HCT116 (cell line): ENCODE measurements at regions not wholly inside any gene's neighbourhood (a gene's known extent, or its start where the extent isn't known, plus 50 kb on each side); places are given as distances from the start of the nearest gene placed in this dataset.

Source experiments
- ELF1 ChIP-seq: IDR thresholded peaks from 2 replicates; pipeline ENCODE4 v1.6.1; 2012; ENCODE audit warnings: low read depth, borderline replicate concordance
- EZH2phosphoT487 ChIP-seq: fragments of 200-600 bp; IDR thresholded peaks from 2 replicates; pipeline ENCODE4 v1.6.1; 2018; ENCODE audit warnings: antibody characterized with exemption, borderline replicate concordance
- JUND ChIP-seq: IDR thresholded peaks from 2 replicates; pipeline ENCODE4 v1.6.1; 2012
- POLR2A ChIP-seq: IDR thresholded peaks from 2 replicates; pipeline ENCODE4 v1.7.0; 2011; ENCODE audit warnings: borderline replicate concordance; ENCODE audit not compliant: insufficient read depth, insufficient read length; ENCODE audit errors: extremely low read depth
- POLR2AphosphoS5 ChIP-seq: IDR thresholded peaks from 2 replicates; pipeline ENCODE4 v1.6.1; 2011; ENCODE audit warnings: mild to moderate bottlenecking, low read depth, low read length, moderate library complexity
- RAD21 ChIP-seq: IDR thresholded peaks from 2 replicates; pipeline ENCODE4 v1.6.1; 2012; ENCODE audit warnings: low read depth, mild to moderate bottlenecking
- SIN3A ChIP-seq: IDR thresholded peaks from 2 replicates; pipeline ENCODE4 v1.6.1; 2012; ENCODE audit warnings: low read depth
- SP1 ChIP-seq: IDR thresholded peaks from 2 replicates; pipeline ENCODE4 v1.6.1; 2012; ENCODE audit warnings: low read depth
- YY1 ChIP-seq: IDR thresholded peaks from 2 replicates; pipeline ENCODE4 v1.6.1; 2011; ENCODE audit warnings: low read length, low read depth, moderate library complexity, mild to moderate bottlenecking; ENCODE audit not compliant: insufficient replicate concordance; ENCODE audit errors: extremely low read depth
- ZFX ChIP-seq: fragments of 450-650 bp; IDR thresholded peaks from 2 replicates; pipeline ENCODE4 v1.6.1; 2017
- ZNF274 ChIP-seq: fragments of 200-500 bp; sonication (Bioruptor generic); IDR thresholded peaks from 2 replicates; pipeline ENCODE4 v1.6.1; 2014; ENCODE audit warnings: mild to moderate bottlenecking, low read depth, low read length, inconsistent platforms
- TF ChIP-seq, protein P1 (sequence below), 3 experiments: fragments of 200-600 bp in 1 of 3; sonication (generic) in 1 of 3; IDR thresholded peaks in 2 of 3; conservative IDR thresholded peaks in 1 of 3; 2 replicates each; pipeline ENCODE4 v1.5.1; 2012 to 2017; ENCODE audit warnings: low read depth in 2 of 3, low read length in 2 of 3, antibody characterized with exemption in 1 of 3, borderline replicate concordance in 1 of 3, control low read depth in 1 of 3, mild to moderate bottlenecking in 1 of 3, mixed read lengths in 1 of 3, mixed run types in 1 of 3, moderate library complexity in 1 of 3; ENCODE audit not compliant: insufficient read depth in 1 of 3

DNA sequence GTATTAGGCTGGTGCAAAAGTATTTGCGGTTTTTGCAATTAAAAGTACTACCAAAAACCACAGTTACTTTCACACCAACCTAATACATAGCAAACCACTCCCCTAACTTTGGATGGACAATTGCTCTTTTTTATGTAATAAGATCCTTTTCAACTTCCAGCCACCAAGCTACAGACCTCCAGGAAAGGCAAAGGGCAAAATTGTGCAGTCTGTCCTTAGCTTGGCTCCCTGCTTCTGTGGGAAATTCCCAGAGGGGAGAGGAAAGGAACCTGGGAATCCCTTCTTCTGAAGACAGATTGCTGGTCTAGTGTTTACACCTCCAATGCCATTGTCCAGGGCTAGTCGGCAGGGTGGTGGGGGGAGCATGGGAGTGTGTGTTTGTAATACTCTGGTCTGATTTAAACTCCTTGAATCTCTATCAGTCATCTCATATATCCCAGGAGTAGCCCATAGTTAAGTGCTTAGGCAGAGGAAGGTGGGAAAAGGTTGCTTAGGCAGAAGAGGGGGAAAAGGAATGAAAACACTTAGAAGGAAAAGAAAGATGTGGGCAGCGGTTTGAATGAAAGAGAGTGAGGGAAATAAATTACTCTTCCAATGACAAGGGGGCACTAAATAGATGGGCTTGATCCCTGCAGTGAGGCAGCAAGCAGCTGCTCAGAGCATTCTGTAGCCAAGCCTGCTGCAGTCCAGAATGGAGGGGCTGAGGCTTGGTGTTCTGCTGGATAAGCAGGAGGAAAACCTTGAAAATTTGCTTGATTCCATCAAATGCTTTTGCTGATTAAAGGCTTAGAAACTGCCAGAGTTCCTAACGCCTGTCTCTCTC lies 86.9 kb upstream of the MAP1B start:
- no peak for TF ChIP-seq RAD21
- TF ChIP-seq ZNF274: no peak
- TF ChIP-seq ELF1: no peak
- TF ChIP-seq SIN3A: no peak
- TF ChIP-seq POLR2A: no peak
- TF ChIP-seq, protein P1, sequence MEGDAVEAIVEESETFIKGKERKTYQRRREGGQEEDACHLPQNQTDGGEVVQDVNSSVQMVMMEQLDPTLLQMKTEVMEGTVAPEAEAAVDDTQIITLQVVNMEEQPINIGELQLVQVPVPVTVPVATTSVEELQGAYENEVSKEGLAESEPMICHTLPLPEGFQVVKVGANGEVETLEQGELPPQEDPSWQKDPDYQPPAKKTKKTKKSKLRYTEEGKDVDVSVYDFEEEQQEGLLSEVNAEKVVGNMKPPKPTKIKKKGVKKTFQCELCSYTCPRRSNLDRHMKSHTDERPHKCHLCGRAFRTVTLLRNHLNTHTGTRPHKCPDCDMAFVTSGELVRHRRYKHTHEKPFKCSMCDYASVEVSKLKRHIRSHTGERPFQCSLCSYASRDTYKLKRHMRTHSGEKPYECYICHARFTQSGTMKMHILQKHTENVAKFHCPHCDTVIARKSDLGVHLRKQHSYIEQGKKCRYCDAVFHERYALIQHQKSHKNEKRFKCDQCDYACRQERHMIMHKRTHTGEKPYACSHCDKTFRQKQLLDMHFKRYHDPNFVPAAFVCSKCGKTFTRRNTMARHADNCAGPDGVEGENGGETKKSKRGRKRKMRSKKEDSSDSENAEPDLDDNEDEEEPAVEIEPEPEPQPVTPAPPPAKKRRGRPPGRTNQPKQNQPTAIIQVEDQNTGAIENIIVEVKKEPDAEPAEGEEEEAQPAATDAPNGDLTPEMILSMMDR (IDR thresholded peaks at IDR 0.05 in 2 of 3, conservative IDR thresholded peaks at IDR 0.05 in 1 of 3; ENCODE audit: borderline replicate concordance in 1 of 3, insufficient read depth in 1 of 3, low read depth in 2 of 3, low read length in 2 of 3): no peak
- TF ChIP-seq JUND: no peak
- no peak for TF ChIP-seq ZFX
- no peak for TF ChIP-seq SP1
- TF ChIP-seq POLR2AphosphoS5: no peak
- no peak for TF ChIP-seq EZH2phosphoT487
- no peak for TF ChIP-seq YY1
